SK-N-SH (cell line): ENCODE measurements at regions not wholly inside any gene's neighbourhood (a gene's known extent, or its start where the extent isn't known, plus 50 kb on each side); places are given as distances from the start of the nearest gene placed in this dataset.

ENCODE experiments used
- EP300 ChIP-seq, 2 experiments: IDR thresholded peaks; 2 replicates each; pipeline versions ENCODE4 v1.4.0 to v1.6.1; 2012; ENCODE audit warnings: borderline replicate concordance in 1 of 2, low read depth in 1 of 2, low read length in 1 of 2
- EZH2phosphoT487 ChIP-seq: fragments of 200-600 bp; sonication (generic); IDR thresholded peaks from 2 replicates; pipeline ENCODE4 v1.6.1; 2017; ENCODE audit warnings: low read depth, mixed run types, mild to moderate bottlenecking, antibody characterized with exemption, moderate library complexity, borderline replicate concordance
- MXI1 ChIP-seq: IDR thresholded peaks from 2 replicates; pipeline ENCODE4 v1.6.1; 2012; ENCODE audit warnings: mild to moderate bottlenecking, low read depth, low read length, improper control_type of control experiment
- POLR2AphosphoS5 ChIP-seq: IDR thresholded peaks from 2 replicates; pipeline ENCODE4 v1.6.1; 2012; ENCODE audit warnings: low read depth, low read length
- RCOR1 ChIP-seq: fragments of 150-350 bp; IDR thresholded peaks from 2 replicates; pipeline ENCODE4 v1.6.1; 2017; ENCODE audit warnings: antibody characterized with exemption, low read length
- SIN3A ChIP-seq: IDR thresholded peaks from 2 replicates; pipeline ENCODE4 v1.6.1; 2012; ENCODE audit warnings: low read depth, mild to moderate bottlenecking, low read length, moderate library complexity, borderline replicate concordance
- SMC3 ChIP-seq: IDR thresholded peaks from 2 replicates; pipeline ENCODE4 v1.6.1; 2012; ENCODE audit warnings: low read depth, low read length, improper control_type of control experiment
- TAF1 ChIP-seq: IDR thresholded peaks from 2 replicates; pipeline ENCODE4 v1.6.1; 2012; ENCODE audit warnings: low read depth, mild to moderate bottlenecking, low read length, moderate library complexity, borderline replicate concordance
- YY1 ChIP-seq: IDR thresholded peaks from 2 replicates; pipeline ENCODE4 v1.4.0; 2012; ENCODE audit warnings: low read depth, mild to moderate bottlenecking
- TF ChIP-seq, protein P1 (sequence below): fragments of 200-600 bp; sonication (generic); IDR thresholded peaks from 2 replicates; pipeline ENCODE4 v1.6.1; 2017; ENCODE audit warnings: antibody characterized with exemption, mild to moderate bottlenecking, moderate library complexity
- TF ChIP-seq, protein P2 (sequence below): IDR thresholded peaks from 2 replicates; pipeline ENCODE4 v1.6.1; 2012; ENCODE audit warnings: mild to moderate bottlenecking, low read depth, low read length, moderate library complexity
- TF ChIP-seq, protein P3 (sequence below): IDR thresholded peaks from 2 replicates; pipeline ENCODE4; 2012

DNA sequence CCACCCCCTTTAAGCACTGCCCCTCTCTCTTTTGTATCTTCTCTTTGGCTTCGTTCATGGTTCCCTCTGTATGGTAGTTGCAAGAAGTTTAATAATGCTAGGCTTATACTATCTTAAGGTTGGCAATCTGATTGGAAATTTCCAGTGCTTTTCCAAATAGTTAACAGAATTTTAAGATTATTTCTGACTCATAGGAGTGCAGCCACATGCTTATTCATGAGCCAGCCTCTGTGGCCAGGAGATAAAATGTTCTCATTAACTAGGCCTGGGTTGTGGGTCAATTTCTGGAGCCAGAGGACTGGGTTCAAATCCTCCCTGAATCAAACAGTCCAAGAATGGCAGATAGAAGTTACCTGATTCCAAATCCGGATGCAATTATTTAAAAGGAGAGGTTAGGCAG lies 103.1 kb downstream of the ATP6V1G3 start:
- TF ChIP-seq YY1 (no peak), SIN3A (no peak), RCOR1 (no peak), TAF1 (no peak), EP300 (IDR thresholded peaks at IDR 0.05; ENCODE audit: borderline replicate concordance in 1 of 2, low read depth in 1 of 2, low read length in 1 of 2) (no peak), EZH2phosphoT487 (no peak), MXI1 (no peak), POLR2AphosphoS5 (no peak), SMC3 (no peak)
- TF ChIP-seq, protein P1, sequence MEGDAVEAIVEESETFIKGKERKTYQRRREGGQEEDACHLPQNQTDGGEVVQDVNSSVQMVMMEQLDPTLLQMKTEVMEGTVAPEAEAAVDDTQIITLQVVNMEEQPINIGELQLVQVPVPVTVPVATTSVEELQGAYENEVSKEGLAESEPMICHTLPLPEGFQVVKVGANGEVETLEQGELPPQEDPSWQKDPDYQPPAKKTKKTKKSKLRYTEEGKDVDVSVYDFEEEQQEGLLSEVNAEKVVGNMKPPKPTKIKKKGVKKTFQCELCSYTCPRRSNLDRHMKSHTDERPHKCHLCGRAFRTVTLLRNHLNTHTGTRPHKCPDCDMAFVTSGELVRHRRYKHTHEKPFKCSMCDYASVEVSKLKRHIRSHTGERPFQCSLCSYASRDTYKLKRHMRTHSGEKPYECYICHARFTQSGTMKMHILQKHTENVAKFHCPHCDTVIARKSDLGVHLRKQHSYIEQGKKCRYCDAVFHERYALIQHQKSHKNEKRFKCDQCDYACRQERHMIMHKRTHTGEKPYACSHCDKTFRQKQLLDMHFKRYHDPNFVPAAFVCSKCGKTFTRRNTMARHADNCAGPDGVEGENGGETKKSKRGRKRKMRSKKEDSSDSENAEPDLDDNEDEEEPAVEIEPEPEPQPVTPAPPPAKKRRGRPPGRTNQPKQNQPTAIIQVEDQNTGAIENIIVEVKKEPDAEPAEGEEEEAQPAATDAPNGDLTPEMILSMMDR = no peak
- TF ChIP-seq, protein P2, sequence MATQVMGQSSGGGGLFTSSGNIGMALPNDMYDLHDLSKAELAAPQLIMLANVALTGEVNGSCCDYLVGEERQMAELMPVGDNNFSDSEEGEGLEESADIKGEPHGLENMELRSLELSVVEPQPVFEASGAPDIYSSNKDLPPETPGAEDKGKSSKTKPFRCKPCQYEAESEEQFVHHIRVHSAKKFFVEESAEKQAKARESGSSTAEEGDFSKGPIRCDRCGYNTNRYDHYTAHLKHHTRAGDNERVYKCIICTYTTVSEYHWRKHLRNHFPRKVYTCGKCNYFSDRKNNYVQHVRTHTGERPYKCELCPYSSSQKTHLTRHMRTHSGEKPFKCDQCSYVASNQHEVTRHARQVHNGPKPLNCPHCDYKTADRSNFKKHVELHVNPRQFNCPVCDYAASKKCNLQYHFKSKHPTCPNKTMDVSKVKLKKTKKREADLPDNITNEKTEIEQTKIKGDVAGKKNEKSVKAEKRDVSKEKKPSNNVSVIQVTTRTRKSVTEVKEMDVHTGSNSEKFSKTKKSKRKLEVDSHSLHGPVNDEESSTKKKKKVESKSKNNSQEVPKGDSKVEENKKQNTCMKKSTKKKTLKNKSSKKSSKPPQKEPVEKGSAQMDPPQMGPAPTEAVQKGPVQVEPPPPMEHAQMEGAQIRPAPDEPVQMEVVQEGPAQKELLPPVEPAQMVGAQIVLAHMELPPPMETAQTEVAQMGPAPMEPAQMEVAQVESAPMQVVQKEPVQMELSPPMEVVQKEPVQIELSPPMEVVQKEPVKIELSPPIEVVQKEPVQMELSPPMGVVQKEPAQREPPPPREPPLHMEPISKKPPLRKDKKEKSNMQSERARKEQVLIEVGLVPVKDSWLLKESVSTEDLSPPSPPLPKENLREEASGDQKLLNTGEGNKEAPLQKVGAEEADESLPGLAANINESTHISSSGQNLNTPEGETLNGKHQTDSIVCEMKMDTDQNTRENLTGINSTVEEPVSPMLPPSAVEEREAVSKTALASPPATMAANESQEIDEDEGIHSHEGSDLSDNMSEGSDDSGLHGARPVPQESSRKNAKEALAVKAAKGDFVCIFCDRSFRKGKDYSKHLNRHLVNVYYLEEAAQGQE = no peak
- TF ChIP-seq, protein P3, sequence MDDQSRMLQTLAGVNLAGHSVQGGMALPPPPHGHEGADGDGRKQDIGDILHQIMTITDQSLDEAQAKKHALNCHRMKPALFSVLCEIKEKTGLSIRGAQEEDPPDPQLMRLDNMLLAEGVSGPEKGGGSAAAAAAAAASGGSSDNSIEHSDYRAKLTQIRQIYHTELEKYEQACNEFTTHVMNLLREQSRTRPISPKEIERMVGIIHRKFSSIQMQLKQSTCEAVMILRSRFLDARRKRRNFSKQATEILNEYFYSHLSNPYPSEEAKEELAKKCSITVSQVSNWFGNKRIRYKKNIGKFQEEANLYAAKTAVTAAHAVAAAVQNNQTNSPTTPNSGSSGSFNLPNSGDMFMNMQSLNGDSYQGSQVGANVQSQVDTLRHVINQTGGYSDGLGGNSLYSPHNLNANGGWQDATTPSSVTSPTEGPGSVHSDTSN = no peak
